GM10266 (cell line): ENCODE measurements at regions not wholly inside any gene's neighbourhood (a gene's known extent, or its start where the extent isn't known, plus 50 kb on each side); places are given as distances from the start of the nearest gene placed in this dataset.

Experiments
- DNase-seq: peaks from one replicate; pipeline ENCODE4 v3.0.0; 2012; ENCODE audit errors: extremely low spot score
- CTCF ChIP-seq: IDR thresholded peaks from 2 replicates; pipeline ENCODE4 v1.5.1; 2012; ENCODE audit warnings: mild to moderate bottlenecking, low read depth; ENCODE audit not compliant: control insufficient read depth, insufficient read depth; ENCODE audit errors: missing control alignments

GRCh38 chr9:17871213-17871890, 292.5 kb downstream of the SH3GL2 start:
- TF ChIP-seq CTCF, result no peak
- DNase-seq, result no peak

GRCh38 chr9:17875886-17876285, 297.0 kb downstream of the SH3GL2 start:
- no peak for DNase-seq
- no peak for TF ChIP-seq CTCF

GRCh38 chr9:17876687-17877086, 297.8 kb downstream of the SH3GL2 start:
- TF ChIP-seq CTCF, result no peak

GRCh38 chr9:17878810-17879370, 300.0 kb downstream of the SH3GL2 start:
- no peak for TF ChIP-seq CTCF
- no peak for DNase-seq

More at GRCh38 chr9:17876687-17877086, 297.8 kb downstream of the SH3GL2 start:
- DNase-seq, result no peak

- TF ChIP-seq CTCF, result no peak
- no peak for DNase-seq
Measured at GRCh38 chr9:17881371-17881770, 302.5 kb downstream of the SH3GL2 start.

GRCh38 chr9:17882688-17883594, 304.1 kb downstream of the SH3GL2 start:
- DNase-seq, result no peak
- no peak for TF ChIP-seq CTCF
